ENCODE measurements at regions not wholly inside any gene's neighbourhood (a gene's known extent, or its start where the extent isn't known, plus 50 kb on each side); places are given as distances from the start of the nearest gene placed in this dataset.

GRCh38 chr5:30856242-30856641 lies 337.2 kb upstream of the CDH6 start (continued):
- TF ChIP-seq, protein P1, sequence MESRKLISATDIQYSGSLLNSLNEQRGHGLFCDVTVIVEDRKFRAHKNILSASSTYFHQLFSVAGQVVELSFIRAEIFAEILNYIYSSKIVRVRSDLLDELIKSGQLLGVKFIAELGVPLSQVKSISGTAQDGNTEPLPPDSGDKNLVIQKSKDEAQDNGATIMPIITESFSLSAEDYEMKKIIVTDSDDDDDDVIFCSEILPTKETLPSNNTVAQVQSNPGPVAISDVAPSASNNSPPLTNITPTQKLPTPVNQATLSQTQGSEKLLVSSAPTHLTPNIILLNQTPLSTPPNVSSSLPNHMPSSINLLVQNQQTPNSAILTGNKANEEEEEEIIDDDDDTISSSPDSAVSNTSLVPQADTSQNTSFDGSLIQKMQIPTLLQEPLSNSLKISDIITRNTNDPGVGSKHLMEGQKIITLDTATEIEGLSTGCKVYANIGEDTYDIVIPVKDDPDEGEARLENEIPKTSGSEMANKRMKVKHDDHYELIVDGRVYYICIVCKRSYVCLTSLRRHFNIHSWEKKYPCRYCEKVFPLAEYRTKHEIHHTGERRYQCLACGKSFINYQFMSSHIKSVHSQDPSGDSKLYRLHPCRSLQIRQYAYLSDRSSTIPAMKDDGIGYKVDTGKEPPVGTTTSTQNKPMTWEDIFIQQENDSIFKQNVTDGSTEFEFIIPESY (IDR thresholded peaks at IDR 0.05; ENCODE audit: borderline replicate concordance, low read depth): no peak
- no peak for TF ChIP-seq RAD21 (IDR thresholded peaks at IDR 0.05; ENCODE audit: low read length)
- TF ChIP-seq RXRA (IDR thresholded peaks at IDR 0.05; ENCODE audit: borderline replicate concordance, low read depth): no peak
- TF ChIP-seq SMC3 (IDR thresholded peaks at IDR 0.05; ENCODE audit: low read depth, low read length): no peak
- TF ChIP-seq SIN3A (IDR thresholded peaks at IDR 0.05; ENCODE audit: borderline replicate concordance, low read depth, low read length): no peak

DNA sequence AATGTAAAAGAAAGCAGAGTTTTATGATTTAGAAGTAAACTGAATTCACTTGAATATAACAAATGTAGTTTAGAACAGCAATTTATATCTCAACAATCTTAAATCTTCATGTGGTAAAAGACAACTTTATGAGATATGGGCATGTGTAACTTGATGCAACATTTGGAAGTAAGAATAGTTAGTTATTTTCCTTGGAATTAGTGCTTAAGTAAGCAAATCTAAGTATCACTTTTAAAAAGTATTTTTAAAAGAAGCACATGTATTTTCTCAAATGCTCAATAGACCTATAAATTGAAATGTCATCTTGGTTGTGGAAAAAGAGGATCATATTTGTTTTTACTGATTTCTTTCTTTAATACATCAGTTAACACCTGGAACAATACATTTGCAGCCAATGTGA lies 340.3 kb upstream of the CDH6 start:
- no peak overlapping the region for H3K4me3 ChIP-seq (ENCODE audit: low read depth in 2 of 2, low read length in 1 of 2)
- CTCF ChIA-PET: no interaction called here
- no peaks in the 10 kb centered on the region for H3K9me3 ChIP-seq
- no peak overlapping the region for H2AFZ ChIP-seq (ENCODE audit: low read depth)
- H3K9me2 ChIP-seq: no peaks in the 10 kb centered on the region
- H3K79me2 ChIP-seq (ENCODE audit: insufficient read depth): no peaks in the 10 kb centered on the region
- H3F3A ChIP-seq (replicated peaks; ENCODE audit: insufficient read depth): no peaks in the 10 kb centered on the region
- peaks cover 6% of the 10 kb centered on the region; the same call in 1 of the 2 replicates for H3K27me3 ChIP-seq (ENCODE audit: insufficient read depth)
- no peaks in the 10 kb centered on the region for H4K20me1 ChIP-seq (ENCODE audit: insufficient read depth)
- H3K9ac ChIP-seq: no peak overlapping the region
- no peak overlapping the region for H3K27ac ChIP-seq (ENCODE audit: low read depth in 2 of 2, low read length in 1 of 2)
- POLR2A ChIA-PET: no interaction called here
- no peak for DNase-seq
- H3K36me3 ChIP-seq (replicated peaks in 1 of 2; ENCODE audit: control insufficient read depth in 1 of 2, insufficient read depth in 2 of 2, low read length in 1 of 2): no peaks in the 10 kb centered on the region
- H3K4me1 ChIP-seq (ENCODE audit: control insufficient read depth in 1 of 2, insufficient read depth in 2 of 2, low read depth in 1 of 2, low read length in 1 of 2): no peaks in the 10 kb centered on the region
- H3K4me2 ChIP-seq: no peak overlapping the region
- TF ChIP-seq IRF3 (IDR thresholded peaks at IDR 0.05; ENCODE audit: low read depth, low read length): no peak
- TF ChIP-seq USF1 (IDR thresholded peaks at IDR 0.05; ENCODE audit: borderline replicate concordance, low read depth): no peak
- TF ChIP-seq RXRA (IDR thresholded peaks at IDR 0.05; ENCODE audit: borderline replicate concordance, low read depth): no peak
- no peak for TF ChIP-seq NRF1 (IDR thresholded peaks at IDR 0.05; ENCODE audit: low read depth, low read length)
- no peak for TF ChIP-seq EZH2phosphoT487 (IDR thresholded peaks at IDR 0.05; ENCODE audit: borderline replicate concordance, low read depth)
- TF ChIP-seq, protein P1 (IDR thresholded peaks at IDR 0.05; ENCODE audit: borderline replicate concordance, low read depth): no peak
- TF ChIP-seq NFIC (IDR thresholded peaks at IDR 0.05; ENCODE audit: borderline replicate concordance): no peak
- TF ChIP-seq, protein P2, sequence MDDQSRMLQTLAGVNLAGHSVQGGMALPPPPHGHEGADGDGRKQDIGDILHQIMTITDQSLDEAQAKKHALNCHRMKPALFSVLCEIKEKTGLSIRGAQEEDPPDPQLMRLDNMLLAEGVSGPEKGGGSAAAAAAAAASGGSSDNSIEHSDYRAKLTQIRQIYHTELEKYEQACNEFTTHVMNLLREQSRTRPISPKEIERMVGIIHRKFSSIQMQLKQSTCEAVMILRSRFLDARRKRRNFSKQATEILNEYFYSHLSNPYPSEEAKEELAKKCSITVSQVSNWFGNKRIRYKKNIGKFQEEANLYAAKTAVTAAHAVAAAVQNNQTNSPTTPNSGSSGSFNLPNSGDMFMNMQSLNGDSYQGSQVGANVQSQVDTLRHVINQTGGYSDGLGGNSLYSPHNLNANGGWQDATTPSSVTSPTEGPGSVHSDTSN (IDR thresholded peaks at IDR 0.05): no peak
- TF ChIP-seq MXI1 (IDR thresholded peaks at IDR 0.05; ENCODE audit: low read depth, low read length): no peak
- TF ChIP-seq TAF1 (IDR thresholded peaks at IDR 0.05; ENCODE audit: borderline replicate concordance, low read depth, low read length): no peak
- TF ChIP-seq TEAD4 (IDR thresholded peaks at IDR 0.05; ENCODE audit: borderline replicate concordance, insufficient read depth): no peak
- no peak for TF ChIP-seq TCF12 (IDR thresholded peaks at IDR 0.05)
- TF ChIP-seq EP300 (IDR thresholded peaks at IDR 0.05; ENCODE audit: borderline replicate concordance in 1 of 2, low read depth in 1 of 2, low read length in 1 of 2): no peak
- no peak for TF ChIP-seq RFX5 (IDR thresholded peaks at IDR 0.05; ENCODE audit: low read length)
- TF ChIP-seq, protein P3, sequence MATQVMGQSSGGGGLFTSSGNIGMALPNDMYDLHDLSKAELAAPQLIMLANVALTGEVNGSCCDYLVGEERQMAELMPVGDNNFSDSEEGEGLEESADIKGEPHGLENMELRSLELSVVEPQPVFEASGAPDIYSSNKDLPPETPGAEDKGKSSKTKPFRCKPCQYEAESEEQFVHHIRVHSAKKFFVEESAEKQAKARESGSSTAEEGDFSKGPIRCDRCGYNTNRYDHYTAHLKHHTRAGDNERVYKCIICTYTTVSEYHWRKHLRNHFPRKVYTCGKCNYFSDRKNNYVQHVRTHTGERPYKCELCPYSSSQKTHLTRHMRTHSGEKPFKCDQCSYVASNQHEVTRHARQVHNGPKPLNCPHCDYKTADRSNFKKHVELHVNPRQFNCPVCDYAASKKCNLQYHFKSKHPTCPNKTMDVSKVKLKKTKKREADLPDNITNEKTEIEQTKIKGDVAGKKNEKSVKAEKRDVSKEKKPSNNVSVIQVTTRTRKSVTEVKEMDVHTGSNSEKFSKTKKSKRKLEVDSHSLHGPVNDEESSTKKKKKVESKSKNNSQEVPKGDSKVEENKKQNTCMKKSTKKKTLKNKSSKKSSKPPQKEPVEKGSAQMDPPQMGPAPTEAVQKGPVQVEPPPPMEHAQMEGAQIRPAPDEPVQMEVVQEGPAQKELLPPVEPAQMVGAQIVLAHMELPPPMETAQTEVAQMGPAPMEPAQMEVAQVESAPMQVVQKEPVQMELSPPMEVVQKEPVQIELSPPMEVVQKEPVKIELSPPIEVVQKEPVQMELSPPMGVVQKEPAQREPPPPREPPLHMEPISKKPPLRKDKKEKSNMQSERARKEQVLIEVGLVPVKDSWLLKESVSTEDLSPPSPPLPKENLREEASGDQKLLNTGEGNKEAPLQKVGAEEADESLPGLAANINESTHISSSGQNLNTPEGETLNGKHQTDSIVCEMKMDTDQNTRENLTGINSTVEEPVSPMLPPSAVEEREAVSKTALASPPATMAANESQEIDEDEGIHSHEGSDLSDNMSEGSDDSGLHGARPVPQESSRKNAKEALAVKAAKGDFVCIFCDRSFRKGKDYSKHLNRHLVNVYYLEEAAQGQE (IDR thresholded peaks at IDR 0.05; ENCODE audit: low read depth, low read length): no peak
- no peak for TF ChIP-seq RAD21 (IDR thresholded peaks at IDR 0.05; ENCODE audit: low read length)
- no peak for TF ChIP-seq USF2 (IDR thresholded peaks at IDR 0.05; ENCODE audit: borderline replicate concordance, low read depth, low read length)

All from SK-N-SH (cell line).